Endothelial cell of umbilical vein (primary cell): ENCODE measurements at regions not wholly inside any gene's neighbourhood (a gene's known extent, or its start where the extent isn't known, plus 50 kb on each side); places are given as distances from the start of the nearest gene placed in this dataset.

Experiments
- BruUV-seq: library from RNA; stranded (reverse); fragments of 400-500 nt; replicated peaks from 2 replicates; lab custom pipeline; 2021; lab: Mats Ljungman, UMichigan
- CTCF ChIA-PET: fragments of 300-600, 350-600 bp; sonication (Branson Sonifier 250); formaldehyde crosslinking; loops from one replicate; lab custom pipeline; 2021; ENCODE audit warnings: antibody characterized with exemption, inconsistent platforms; lab: Charles Lee
- POLR2A ChIA-PET: fragments of 300-600, 350-600 bp; sonication (Branson Sonifier 250); formaldehyde crosslinking; loops from one replicate; lab custom pipeline; 2021; ENCODE audit warnings: antibody characterized with exemption, inconsistent platforms; lab: Charles Lee
- DNase-seq: peaks from one replicate; pipeline ENCODE4 v3.0.0-alpha.2; 2011; ENCODE audit warnings: low read depth, low spot score
- FAIRE-seq: peaks from 2 replicates; lab custom pipeline; 2011; peaks lifted over from hg19 to GRCh38; lab: Jason Lieb, UNC
- H2AFZ ChIP-seq: 2 replicates; pipeline ENCODE4 v1.6.0; 2012; ENCODE audit warnings: low read depth, low read length, control low read depth, inconsistent platforms
- H3K27ac ChIP-seq: 2 replicates; pipeline ENCODE4 v1.5.1; 2011; ENCODE audit warnings: low read depth, mild to moderate bottlenecking, control low read depth, low read length, moderate library complexity; ENCODE audit not compliant: insufficient read depth
- H3K27me3 ChIP-seq, 2 experiments: 2 replicates each; pipeline versions ENCODE4 v1.6.0 to v1.6.1; 2011; ENCODE audit warnings: low read length in 2 of 2, mixed read lengths in 1 of 2; ENCODE audit not compliant: control insufficient read depth in 2 of 2, insufficient read depth in 2 of 2
- H3K36me3 ChIP-seq, 2 experiments: 2 replicates in 1 of 2; 3 replicates in 1 of 2; pipeline ENCODE4 v1.5.1; 2011; ENCODE audit warnings: low read length in 2 of 2, mild to moderate bottlenecking in 1 of 2, moderate library complexity in 1 of 2; ENCODE audit not compliant: control insufficient read depth in 2 of 2, insufficient read depth in 2 of 2; ENCODE audit errors: extremely low read depth in 1 of 2
- H3K4me1 ChIP-seq: 3 replicates; pipeline ENCODE4 v1.5.1; 2011; ENCODE audit warnings: mild to moderate bottlenecking, low read length; ENCODE audit not compliant: control insufficient read depth, insufficient read depth; ENCODE audit errors: extremely low read depth
- H3K4me2 ChIP-seq: 2 replicates; pipeline ENCODE4 v1.6.1; 2011; ENCODE audit warnings: low read length, control low read depth, mixed read lengths; ENCODE audit not compliant: insufficient read depth
- H3K4me3 ChIP-seq, 3 experiments: fragments of 200-600 bp in 1 of 3; sonication (generic), shearing (Covaris generic) in 1 of 3; replicated peaks in 1 of 3; 2 replicates each; pipeline ENCODE4 v1.5.1; 2011 to 2016; ENCODE audit warnings: control low read depth in 3 of 3, low read length in 3 of 3, mild to moderate bottlenecking in 2 of 3, inconsistent platforms in 1 of 3, low read depth in 1 of 3, moderate library complexity in 1 of 3; ENCODE audit not compliant: insufficient read depth in 1 of 3
- H3K79me2 ChIP-seq: 2 replicates; pipeline ENCODE4 v1.6.0; 2012; ENCODE audit warnings: low read length, inconsistent platforms; ENCODE audit not compliant: control insufficient read depth, insufficient read depth
- H3K9ac ChIP-seq: replicated peaks from 2 replicates; pipeline ENCODE3; 2011; ENCODE audit warnings: low read length, control low read depth; ENCODE audit not compliant: insufficient read depth; ENCODE audit errors: extremely low read depth
- H3K9me1 ChIP-seq: replicated peaks from 3 replicates; pipeline ENCODE4 v1.6.0; 2011; ENCODE audit warnings: mild to moderate bottlenecking, low read length; ENCODE audit not compliant: control insufficient read depth, insufficient read depth; ENCODE audit errors: extremely low read depth
- H3K9me3 ChIP-seq: replicated peaks from 2 replicates; pipeline ENCODE4 v1.5.1; 2012; ENCODE audit warnings: low read length, inconsistent platforms; ENCODE audit not compliant: control insufficient read depth, insufficient read depth
- H4K20me1 ChIP-seq: replicated peaks from 2 replicates; pipeline ENCODE3; 2011; ENCODE audit warnings: mild to moderate bottlenecking, low read length; ENCODE audit not compliant: control insufficient read depth, insufficient read depth; ENCODE audit errors: extremely low read depth
- CTCF ChIP-seq, 2 donors: IDR thresholded peaks; 1 replicate in 1 of 2; 2 replicates in 1 of 2; pipeline ENCODE4 v1.5.1; 2011; ENCODE audit warnings: low read length in 2 of 2, mild to moderate bottlenecking in 2 of 2, moderate library complexity in 2 of 2, control low read depth in 1 of 2, inconsistent platforms in 1 of 2, low read depth in 1 of 2; ENCODE audit not compliant: insufficient read depth in 1 of 2; ENCODE audit errors: extremely low read depth in 1 of 2
- EZH2 ChIP-seq: IDR thresholded peaks from 2 replicates; pipeline ENCODE4 v1.6.1; 2012; ENCODE audit warnings: borderline replicate concordance, low read depth, mild to moderate bottlenecking, moderate library complexity, low read length, inconsistent platforms; ENCODE audit not compliant: severe bottlenecking
- GATA2 ChIP-seq: IDR thresholded peaks from 2 replicates; pipeline ENCODE4 v1.7.0; 2011; ENCODE audit warnings: low read depth, mild to moderate bottlenecking, moderate library complexity, mixed read lengths, low read length; ENCODE audit not compliant: insufficient read length, insufficient read depth
- JUN ChIP-seq: IDR thresholded peaks from 2 replicates; pipeline ENCODE4 v1.6.1; 2011; ENCODE audit warnings: borderline replicate concordance, low read depth; ENCODE audit not compliant: insufficient read length, insufficient read depth
- MAX ChIP-seq: IDR thresholded peaks from 2 replicates; pipeline ENCODE4 v1.6.1; 2011; ENCODE audit not compliant: insufficient read depth, insufficient read length
- MYC ChIP-seq: IDR thresholded peaks from one replicate; pipeline ENCODE4 v1.6.1; 2011; ENCODE audit warnings: mild to moderate bottlenecking, low read depth, low read length
- POLR2A ChIP-seq: IDR thresholded peaks from 2 replicates; pipeline ENCODE4 v1.6.1; 2012; ENCODE audit warnings: low read depth, mild to moderate bottlenecking, control low read depth, low read length
- POLR2AphosphoS5 ChIP-seq: IDR thresholded peaks from 2 replicates; pipeline ENCODE4 v1.6.1; 2012; ENCODE audit warnings: low read depth, mild to moderate bottlenecking, control low read depth, low read length, moderate library complexity; ENCODE audit not compliant: insufficient read depth
- dilution Hi-C: fragments of 300-500 bp; cut with MboI; formaldehyde crosslinking; loops from one replicate; pipeline ENCODE4 v1.15.0; 2019; ENCODE audit warnings: low sequenced_read_pairs; ENCODE audit not compliant: extremely low pct_ligation_motif_present
- intact Hi-C: fragments of 100-400 bp; cut with micrococcal nuclease; formaldehyde crosslinking; loops from one replicate; pipeline ENCODE4 v1.10.0; 2022

- H3K79me2 ChIP-seq: no peaks in the 10 kb centered on the region
- ChIA-PET CTCF (interaction anchor here (0.7 to 2.8 kb wide), 6 partner anchors 10 to 115 kb away, joined by 3 to 12 read pairs (median 3); partner anchors contain the start of gene C2CD4B), POLR2A (no interaction called here)
- H3K4me3 ChIP-seq: no peak overlapping the region
- no peaks in the 10 kb centered on the region for H3K9me1 ChIP-seq
- FAIRE-seq (no peak), DNase-seq (peak; percentile 6)
- TF ChIP-seq MAX: no peak
- TF ChIP-seq GATA2: no peak
- TF ChIP-seq POLR2A: no peak
- no peak for TF ChIP-seq MYC
- TF ChIP-seq CTCF (IDR thresholded peaks at IDR 0.05; ENCODE audit: extremely low read depth in 1 of 2, insufficient read depth in 1 of 2, low read depth in 1 of 2, low read length in 2 of 2): peak; percentile 29 to 51
- no peak for TF ChIP-seq POLR2AphosphoS5
- no peak for TF ChIP-seq EZH2
- no peak for TF ChIP-seq JUN
- no peak overlapping the region for H3K27ac ChIP-seq
- H3K36me3 ChIP-seq: no peaks in the 10 kb centered on the region
- intact Hi-C loops (no loop called here), dilution Hi-C loops (no loop called here)
- H4K20me1 ChIP-seq: no peaks in the 10 kb centered on the region
- H3K4me1 ChIP-seq: no peaks in the 10 kb centered on the region
- no peak overlapping the region for H2AFZ ChIP-seq
- no peak overlapping the region for H3K4me2 ChIP-seq
- H3K27me3 ChIP-seq: peaks cover 0 to 5% of the 10 kb centered on the region in 2 experiments
- no TSS peak for BruUV-seq
- H3K9ac ChIP-seq: no peak overlapping the region
- H3K9me3 ChIP-seq: no peaks in the 10 kb centered on the region
These were observed 76.2 kb upstream of the C2CD4B start for GRCh38 chr15:62241135-62241770.
